Epidermal melanocyte (primary cell): ENCODE measurements at regions not wholly inside any gene's neighbourhood (a gene's known extent, or its start where the extent isn't known, plus 50 kb on each side); places are given as distances from the start of the nearest gene placed in this dataset.
"Not testable (repeated sequence)": the region's sequence is repeated elsewhere in the genome, so short reads cannot be mapped to it uniquely, and the experiment has no call there.

Experiments used
- DNase-seq: peaks from one replicate; pipeline ENCODE4 v3.0.0; 2011; ENCODE audit warnings: low spot score; ENCODE audit not compliant: insufficient read length

DNA sequence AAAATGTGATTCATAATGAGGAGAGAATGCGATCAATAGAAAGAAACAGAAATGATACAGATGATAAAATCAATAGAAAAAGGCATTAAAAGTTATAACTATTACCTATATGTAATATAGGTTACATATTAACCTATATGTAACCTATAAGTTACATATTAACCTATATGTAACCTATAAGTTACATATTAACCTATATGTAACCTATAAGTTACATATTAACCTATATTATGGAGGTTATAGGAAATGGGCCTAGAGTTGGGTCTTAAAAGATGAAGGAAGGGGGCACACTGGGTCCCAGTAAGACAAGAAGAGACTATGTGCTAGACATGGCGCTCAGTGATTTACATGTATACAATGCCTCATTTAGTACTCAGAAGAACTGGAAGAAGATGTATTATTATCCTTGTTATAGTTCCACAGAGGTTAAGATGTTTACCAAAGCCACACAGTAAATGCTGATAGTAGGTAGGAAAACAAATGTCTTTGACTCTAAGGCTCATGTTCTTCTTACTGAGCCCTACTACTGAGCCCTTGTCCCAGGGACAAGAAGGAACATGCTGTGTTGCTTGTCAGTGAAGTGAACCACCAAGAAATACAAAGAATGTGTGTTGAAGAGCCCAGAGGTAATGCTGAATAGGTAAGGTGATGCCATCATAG, 444.6 kb upstream of the PLXNA2 start:
- DNase-seq: no peak

- no peak for DNase-seq
These were observed 446.8 kb upstream of the PLXNA2 start for GRCh38 chr1:208691012-208691411.

GRCh38 chr1:208709981-208710380, 465.8 kb upstream of the PLXNA2 start:
- DNase-seq: no peak

- no peak for DNase-seq
These were observed 470.1 kb upstream of the PLXNA2 start for GRCh38 chr1:208714323-208714722.

GRCh38 chr1:208717525-208717924, 473.3 kb upstream of the PLXNA2 start:
- DNase-seq: no peak

- DNase-seq: no peak
These were observed 478.4 kb upstream of the PLXNA2 start for GRCh38 chr1:208722592-208722991.

- DNase-seq: no peak
These were observed 479.9 kb upstream of the PLXNA2 start for GRCh38 chr1:208724079-208724478.

GRCh38 chr1:208728815-208729214, 484.6 kb upstream of the PLXNA2 start:
- no peak for DNase-seq

GRCh38 chr1:208731981-208732821, 488.0 kb upstream of the PLXNA2 start:
- no peak for DNase-seq

GRCh38 chr1:208737161-208737560, 493.0 kb upstream of the PLXNA2 start:
- DNase-seq: no peak

DNA sequence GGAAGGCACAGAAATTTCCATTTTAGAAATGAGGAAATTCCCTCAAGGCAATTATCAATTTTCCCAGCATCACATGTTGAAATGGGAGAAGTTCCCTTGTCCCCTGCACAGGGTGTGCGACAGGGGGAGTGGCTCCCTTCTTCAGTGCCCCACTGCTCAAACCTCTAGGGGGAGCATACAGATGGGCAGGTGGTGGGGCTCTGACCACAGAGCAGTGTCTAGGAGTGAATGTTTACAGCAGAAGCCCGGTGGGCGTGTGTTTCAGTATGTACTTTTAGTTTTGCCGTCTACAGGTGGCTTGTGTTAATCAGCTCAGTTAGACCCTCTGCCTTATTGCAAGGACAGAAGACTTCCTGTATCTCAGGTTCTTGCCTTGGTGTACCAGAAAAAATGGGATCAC, 493.7 kb upstream of the PLXNA2 start:
- no peak for DNase-seq

DNA sequence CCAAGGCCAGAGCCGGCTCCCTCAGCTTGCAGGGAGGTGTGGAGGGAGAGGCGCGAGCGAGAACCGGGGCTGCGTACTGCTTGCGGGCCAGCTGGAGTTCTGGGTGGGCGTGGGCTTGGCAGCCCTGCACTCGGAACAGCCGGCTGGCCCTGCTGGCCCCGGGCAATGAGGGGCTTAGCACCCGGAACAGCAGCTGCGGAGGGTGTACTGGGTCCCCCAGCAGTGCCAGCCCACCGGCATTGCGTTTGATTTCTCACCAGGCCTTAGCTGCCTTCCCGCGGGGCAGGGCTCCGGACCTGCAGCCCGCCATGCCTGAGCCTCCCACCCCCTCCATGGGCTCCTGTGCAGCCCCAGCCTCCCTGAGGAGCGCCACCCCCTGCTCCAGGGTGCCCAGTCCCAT, 495.5 kb upstream of the PLXNA2 start:
- DNase-seq: not testable (repeated sequence)

DNA sequence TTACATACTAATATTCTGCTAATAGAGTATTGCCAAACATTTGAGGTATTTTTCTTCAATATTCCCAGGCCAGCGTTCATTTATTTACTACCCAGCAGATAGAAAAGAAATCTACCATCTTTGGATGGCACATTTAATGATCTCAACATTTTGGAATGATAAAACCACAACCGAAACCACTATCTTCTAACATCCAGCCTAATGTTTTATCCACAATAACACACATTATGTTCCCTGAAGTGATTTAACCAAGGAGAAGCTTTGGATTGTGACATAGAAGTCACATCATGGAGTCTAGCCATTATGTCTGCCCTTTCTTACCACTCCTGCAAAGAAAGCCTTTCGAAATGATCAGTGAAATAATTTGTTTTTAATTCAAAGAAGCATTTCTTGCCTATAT, 497.1 kb upstream of the PLXNA2 start:
- no peak for DNase-seq

- no peak for DNase-seq
These were observed 499.2 kb upstream of the PLXNA2 start for GRCh38 chr1:208743361-208743760.

GRCh38 chr1:208747979-208748378, 503.8 kb upstream of the PLXNA2 start:
- DNase-seq: no peak

- DNase-seq: no peak
These were observed 504.4 kb upstream of the PLXNA2 start for GRCh38 chr1:208748387-208749165.

- DNase-seq: no peak
These were observed 512.3 kb upstream of the PLXNA2 start for GRCh38 chr1:208756339-208756981.

DNA sequence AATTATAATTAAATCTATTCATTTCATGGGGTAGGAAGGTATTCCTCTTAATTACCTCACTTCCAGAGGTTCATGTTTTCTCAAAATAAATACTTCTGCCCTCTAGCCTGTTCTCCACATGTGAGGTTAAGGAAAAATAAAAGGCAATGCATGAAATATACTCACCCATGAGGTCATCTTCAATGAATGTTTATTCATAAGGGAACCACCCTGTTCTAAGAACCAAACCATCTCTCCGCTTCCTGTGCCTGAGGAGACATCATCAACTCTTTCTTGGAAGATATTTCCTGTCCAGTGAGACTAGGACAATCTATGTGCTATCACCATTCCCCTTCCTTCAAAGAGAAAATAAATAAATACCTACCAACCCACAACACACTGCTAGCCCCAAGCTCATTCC, 513.7 kb upstream of the PLXNA2 start:
- DNase-seq: no peak

- no peak for DNase-seq
These were observed 515.1 kb upstream of the PLXNA2 start for GRCh38 chr1:208759255-208759654.

- no peak for DNase-seq
These were observed 519.8 kb upstream of the PLXNA2 start for GRCh38 chr1:208763971-208764370.

- DNase-seq: no peak
These were observed 522.6 kb upstream of the PLXNA2 start for GRCh38 chr1:208766832-208767231.

GRCh38 chr1:208767816-208768215, 523.6 kb upstream of the PLXNA2 start:
- no peak for DNase-seq
